ENCODE measurements at regions not wholly inside any gene's neighbourhood (a gene's known extent, or its start where the extent isn't known, plus 50 kb on each side); places are given as distances from the start of the nearest gene placed in this dataset.

DNA sequence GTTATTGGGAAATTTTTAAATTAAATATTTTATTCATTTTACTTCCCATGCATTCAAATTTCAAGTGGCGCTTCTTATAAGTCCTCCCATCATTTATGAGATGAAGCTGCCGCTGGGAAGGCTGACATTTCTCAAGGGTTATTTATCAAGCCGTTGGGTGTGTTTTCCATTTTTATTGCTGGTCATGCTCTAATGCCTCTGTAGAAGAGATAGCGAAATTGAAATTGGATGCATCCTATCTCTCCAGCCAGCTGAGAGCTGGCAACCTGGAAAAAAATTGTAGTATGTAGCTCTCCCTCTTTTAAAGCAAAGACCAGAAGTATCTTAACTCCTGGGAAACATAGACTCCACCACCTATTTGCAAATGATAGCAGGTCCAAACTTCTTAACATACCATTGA lies 135.9 kb downstream of the C6orf118 start:
- no peak overlapping the region for H3K4me3 ChIP-seq
- no peaks in the 10 kb centered on the region for H3K36me3 ChIP-seq
- intact Hi-C loops (cut with DNase I), result no loop called here
- H3K9me3 ChIP-seq, result no peaks in the 10 kb centered on the region
- TF ChIP-seq CTCF (IDR thresholded peaks at IDR 0.05), result no peak
- TF ChIP-seq POLR2A (IDR thresholded peaks at IDR 0.05), result no peak
- no peak for TF ChIP-seq POLR2AphosphoS5 (IDR thresholded peaks at IDR 0.05; ENCODE audit: insufficient read depth in 1 of 2, low read depth in 1 of 2)
- H3K27ac ChIP-seq, result no peak overlapping the region
- H3K27me3 ChIP-seq, result no peaks in the 10 kb centered on the region
- H3K4me1 ChIP-seq, result no peaks in the 10 kb centered on the region
- DNase-seq (ENCODE audit: extremely low spot score in 2 of 2), result no peak

- intact Hi-C loops (cut with DNase I), result no loop called here
- TF ChIP-seq POLR2AphosphoS5 (IDR thresholded peaks at IDR 0.05; ENCODE audit: insufficient read depth in 1 of 2, low read depth in 1 of 2) (no peak), POLR2A (IDR thresholded peaks at IDR 0.05) (no peak), CTCF (IDR thresholded peaks at IDR 0.05) (no peak)
- no peaks in the 10 kb centered on the region for H3K4me1 ChIP-seq
- no peaks in the 10 kb centered on the region for H3K9me3 ChIP-seq
- H3K4me3 ChIP-seq, result no peak overlapping the region
- H3K27me3 ChIP-seq, result no peaks in the 10 kb centered on the region
- no peak overlapping the region for H3K27ac ChIP-seq
- H3K36me3 ChIP-seq, result no peaks in the 10 kb centered on the region
- DNase-seq (ENCODE audit: extremely low spot score in 2 of 2), result no peak
Measured at GRCh38 chr6:165167861-165168260, 141.5 kb downstream of the C6orf118 start.

DNA sequence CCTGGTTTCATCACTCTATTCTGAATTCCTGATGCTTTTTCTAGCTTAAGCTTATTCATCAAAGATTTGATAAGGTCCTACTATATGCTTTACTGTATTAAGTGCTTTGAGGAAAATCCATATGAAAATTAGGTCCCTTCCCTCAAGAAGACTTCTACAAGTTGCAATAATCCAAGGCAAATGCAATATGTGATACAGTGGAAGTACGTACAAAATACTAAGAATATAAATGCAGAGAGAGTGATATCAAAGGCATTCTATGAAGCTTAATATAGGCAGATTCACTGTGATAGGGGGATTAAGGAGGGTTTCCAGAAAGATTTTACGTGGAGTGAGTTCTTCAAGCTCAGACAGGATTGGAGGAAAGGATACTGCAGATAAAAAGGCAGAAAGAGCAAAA lies 142.1 kb downstream of the C6orf118 start:
- H3K27me3 ChIP-seq, result no peaks in the 10 kb centered on the region
- DNase-seq (ENCODE audit: extremely low spot score in 2 of 2), result no peak
- TF ChIP-seq POLR2A (IDR thresholded peaks at IDR 0.05) (no peak), CTCF (IDR thresholded peaks at IDR 0.05) (no peak)
- intact Hi-C loops (cut with DNase I), result no loop called here
- H3K27ac ChIP-seq, result no peak overlapping the region
- H3K4me1 ChIP-seq, result no peaks in the 10 kb centered on the region
- no peaks in the 10 kb centered on the region for H3K9me3 ChIP-seq
- no peaks in the 10 kb centered on the region for H3K36me3 ChIP-seq
- H3K4me3 ChIP-seq, result no peak overlapping the region

- no peaks in the 10 kb centered on the region for H3K27me3 ChIP-seq
- H3K4me3 ChIP-seq, result no peak overlapping the region
- DNase-seq (ENCODE audit: extremely low spot score in 2 of 2), result no peak
- H3K9me3 ChIP-seq, result no peaks in the 10 kb centered on the region
- intact Hi-C loops (cut with DNase I), result no loop called here
- no peaks in the 10 kb centered on the region for H3K4me1 ChIP-seq
- no peaks in the 10 kb centered on the region for H3K36me3 ChIP-seq
- TF ChIP-seq POLR2A (IDR thresholded peaks at IDR 0.05) (no peak), POLR2AphosphoS5 (IDR thresholded peaks at IDR 0.05; ENCODE audit: insufficient read depth in 1 of 2, low read depth in 1 of 2) (no peak), CTCF (IDR thresholded peaks at IDR 0.05) (no peak)
- H3K27ac ChIP-seq, result no peak overlapping the region
Measured at GRCh38 chr6:165163519-165163918, 145.9 kb downstream of the C6orf118 start.

- Histone ChIP-seq H3K27ac (no peak overlapping the region), H3K27me3 (no peaks in the 10 kb centered on the region), H3K4me1 (no peaks in the 10 kb centered on the region), H3K36me3 (no peaks in the 10 kb centered on the region), H3K9me3 (no peaks in the 10 kb centered on the region), H3K4me3 (no peak overlapping the region)
- intact Hi-C loops (cut with DNase I), result no loop called here
- no peak for DNase-seq (ENCODE audit: extremely low spot score in 2 of 2)
- TF ChIP-seq POLR2AphosphoS5 (IDR thresholded peaks at IDR 0.05; ENCODE audit: insufficient read depth in 1 of 2, low read depth in 1 of 2), result no peak
- TF ChIP-seq POLR2A (IDR thresholded peaks at IDR 0.05), result no peak
- TF ChIP-seq CTCF (IDR thresholded peaks at IDR 0.05), result no peak
Measured at GRCh38 chr6:165159460-165159859, 149.9 kb downstream of the C6orf118 start.
